Retinal pigment epithelial cell (primary cell): ENCODE measurements at regions not wholly inside any gene's neighbourhood (a gene's known extent, or its start where the extent isn't known, plus 50 kb on each side); places are given as distances from the start of the nearest gene placed in this dataset.

Experiments used
- DNase-seq: peaks from one replicate; pipeline ENCODE4 v3.0.0-alpha.2; 2010; ENCODE audit warnings: low read depth
- H3K4me3 ChIP-seq: 2 replicates; pipeline ENCODE4 v1.5.1; 2011; ENCODE audit warnings: mild to moderate bottlenecking, low read length, control low read depth, moderate library complexity
- CTCF ChIP-seq: conservative IDR thresholded peaks from 2 replicates; pipeline ENCODE4 v1.5.1; 2011; ENCODE audit warnings: low read depth, low read length, control low read depth, inconsistent platforms

DNA sequence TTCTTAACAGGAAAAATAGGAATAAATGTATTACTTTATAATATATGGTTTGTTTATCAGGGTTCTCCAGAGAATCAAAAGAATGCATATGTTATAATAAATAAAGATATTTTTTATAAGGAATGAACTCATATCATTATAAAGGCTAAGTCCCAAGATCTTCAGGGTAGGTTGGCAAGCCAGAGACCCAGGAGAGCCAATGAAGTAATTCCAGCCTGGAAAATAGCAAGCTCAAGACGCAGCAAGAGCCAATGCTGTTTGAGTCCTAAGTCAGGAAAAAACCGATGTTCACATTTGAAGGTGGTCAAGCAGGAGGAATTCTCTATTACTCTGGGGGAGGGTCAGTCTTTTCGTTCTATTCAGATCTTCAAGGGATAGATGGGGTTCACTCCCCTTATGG is 490.0 kb downstream of the PCDH20 start:
- no peak for TF ChIP-seq CTCF
- DNase-seq = no peak

DNA sequence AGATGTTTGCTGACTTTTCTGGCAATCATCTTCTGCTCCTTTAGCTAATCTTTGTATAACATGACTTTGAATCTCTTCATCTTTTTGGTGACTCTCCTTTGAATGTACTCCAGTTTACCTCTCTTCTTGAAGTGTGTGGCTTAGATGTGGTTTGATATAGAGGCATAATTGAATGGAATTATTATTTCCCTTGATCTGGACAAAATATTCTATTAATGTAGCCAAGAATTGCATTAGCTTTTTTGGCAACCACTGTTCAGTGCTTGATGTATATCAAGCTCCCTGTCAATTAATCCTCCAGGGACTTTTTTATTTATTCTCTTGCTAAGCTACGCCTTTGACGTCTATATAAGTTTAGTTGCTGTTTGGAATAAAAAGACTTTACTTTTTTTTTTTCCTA is 490.8 kb downstream of the PCDH20 start:
- no peak overlapping the region for H3K4me3 ChIP-seq
- no peak for DNase-seq
- no peak for TF ChIP-seq CTCF

More for the DNA sequence above, 490.0 kb downstream of the PCDH20 start:
- no peak overlapping the region for H3K4me3 ChIP-seq

DNA sequence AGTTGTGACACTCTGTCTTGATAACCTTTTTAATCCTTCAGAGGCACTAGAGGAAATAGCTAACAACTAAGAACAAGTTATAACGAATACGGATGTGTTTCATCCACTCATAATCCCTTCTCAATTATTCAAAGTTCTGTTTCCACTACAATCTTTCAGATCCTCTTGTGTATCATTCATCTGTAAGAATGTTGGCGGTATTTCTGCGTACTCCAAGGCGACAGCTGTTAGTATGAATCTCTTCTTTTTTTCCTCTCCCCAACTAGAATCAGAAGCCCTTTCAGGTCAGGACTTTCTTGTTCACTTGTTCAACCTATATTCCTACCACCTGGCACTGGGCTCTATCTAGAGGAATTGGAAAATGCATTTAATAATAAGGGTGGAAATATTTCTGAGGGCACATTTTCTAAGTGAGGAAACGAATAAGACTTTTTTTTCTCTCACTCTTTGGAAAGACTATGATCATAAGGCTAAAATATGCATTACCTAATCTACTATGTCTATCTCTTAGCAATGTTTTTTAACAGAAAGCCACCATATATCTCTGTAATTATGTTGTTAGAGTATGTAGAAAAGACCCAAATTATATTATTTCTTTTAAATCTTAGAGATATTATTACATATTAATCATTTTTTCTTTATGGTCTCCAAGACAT is 492.9 kb downstream of the PCDH20 start:
- DNase-seq = no peak
- no peak for TF ChIP-seq CTCF

GRCh38 chr13:60893801-60894200 is 496.8 kb downstream of the TDRD3 start:
- DNase-seq = no peak
- TF ChIP-seq CTCF = no peak
- no peak overlapping the region for H3K4me3 ChIP-seq

More for the DNA sequence above, 492.9 kb downstream of the PCDH20 start:
- H3K4me3 ChIP-seq = no peak overlapping the region

- H3K4me3 ChIP-seq = no peak overlapping the region
- no peak for DNase-seq
- no peak for TF ChIP-seq CTCF
Observed at GRCh38 chr13:60887711-60888110, 490.7 kb downstream of the TDRD3 start.

- H3K4me3 ChIP-seq = no peak overlapping the region
- no peak for TF ChIP-seq CTCF
- DNase-seq = no peak
Observed at GRCh38 chr13:60881507-60881906, 484.5 kb downstream of the TDRD3 start.

- DNase-seq = no peak
- no peak for TF ChIP-seq CTCF
- no peak overlapping the region for H3K4me3 ChIP-seq
Observed at GRCh38 chr13:60873116-60873515, 476.1 kb downstream of the TDRD3 start.
